GM18507 (cell line): ENCODE measurements at regions not wholly inside any gene's neighbourhood (a gene's known extent, or its start where the extent isn't known, plus 50 kb on each side); places are given as distances from the start of the nearest gene placed in this dataset.
"Not testable (repeated sequence)": the region's sequence is repeated elsewhere in the genome, so short reads cannot be mapped to it uniquely, and the experiment has no call there.

ENCODE experiments used
- DNase-seq: peaks from one replicate; pipeline ENCODE4 v3.0.0; 2011; ENCODE audit warnings: low read depth; ENCODE audit not compliant: insufficient read length; ENCODE audit errors: extremely low spot score
- FAIRE-seq: peaks from 2 replicates; lab custom pipeline; 2011; peaks lifted over from hg19 to GRCh38; lab: Jason Lieb, UNC

GRCh38 chr5:87020099-87020934 is 247.4 kb upstream of the RASA1 start:
- FAIRE-seq (peak; percentile 87), DNase-seq (no peak)

- no peak for DNase-seq
- FAIRE-seq: no peak
Measured at GRCh38 chr5:87022415-87022814, 245.3 kb upstream of the RASA1 start.

- FAIRE-seq: no peak
- DNase-seq: no peak
Measured at GRCh38 chr5:87027570-87027969, 240.1 kb upstream of the RASA1 start.

- FAIRE-seq: no peak
- DNase-seq: no peak
Measured at GRCh38 chr5:87029951-87030350, 237.7 kb upstream of the RASA1 start.

- DNase-seq (no peak), FAIRE-seq (no peak)
Measured at GRCh38 chr5:87030699-87031098, 237.0 kb upstream of the RASA1 start.

DNA sequence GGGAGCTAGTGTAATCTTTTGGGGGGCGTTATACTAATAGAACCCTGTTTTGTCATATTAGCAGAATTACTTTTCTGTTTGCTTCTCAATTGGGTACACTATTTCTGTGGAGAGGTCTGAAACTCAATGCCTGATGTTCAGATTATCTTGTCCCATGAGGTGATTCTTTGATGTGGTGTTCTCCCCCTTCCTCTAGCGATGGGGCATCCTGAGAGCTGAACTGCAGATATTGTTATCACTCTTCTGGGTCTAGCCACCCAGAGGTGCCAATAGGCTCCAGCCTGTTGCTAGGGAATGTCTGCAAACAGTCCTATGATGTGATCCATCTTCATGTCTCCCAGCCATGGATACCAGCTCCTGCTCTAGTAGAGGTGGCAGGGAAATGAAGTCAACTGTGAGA is 233.1 kb upstream of the RASA1 start:
- FAIRE-seq: no peak
- no peak for DNase-seq

DNA sequence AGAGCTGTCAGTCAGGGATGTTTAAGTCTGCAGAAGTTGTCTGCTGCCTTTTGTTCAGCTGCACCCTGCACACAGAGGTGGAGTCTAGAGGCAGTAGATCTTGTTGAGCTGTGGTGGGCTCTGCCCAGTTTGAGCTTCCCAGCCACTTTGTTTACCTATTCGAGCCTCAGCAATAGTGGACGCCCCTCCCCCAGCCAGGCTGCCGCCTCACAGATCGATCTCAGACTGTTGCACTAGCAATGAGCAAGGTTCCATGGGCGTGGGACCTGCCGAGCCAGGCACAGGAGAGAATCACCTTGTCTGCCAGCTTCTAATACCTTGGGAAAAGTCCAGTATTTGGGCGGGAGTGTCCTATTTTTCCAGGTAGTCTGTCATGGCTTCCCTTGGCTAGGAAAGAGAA is 225.1 kb upstream of the RASA1 start:
- no peak for DNase-seq
- no peak for FAIRE-seq

DNA sequence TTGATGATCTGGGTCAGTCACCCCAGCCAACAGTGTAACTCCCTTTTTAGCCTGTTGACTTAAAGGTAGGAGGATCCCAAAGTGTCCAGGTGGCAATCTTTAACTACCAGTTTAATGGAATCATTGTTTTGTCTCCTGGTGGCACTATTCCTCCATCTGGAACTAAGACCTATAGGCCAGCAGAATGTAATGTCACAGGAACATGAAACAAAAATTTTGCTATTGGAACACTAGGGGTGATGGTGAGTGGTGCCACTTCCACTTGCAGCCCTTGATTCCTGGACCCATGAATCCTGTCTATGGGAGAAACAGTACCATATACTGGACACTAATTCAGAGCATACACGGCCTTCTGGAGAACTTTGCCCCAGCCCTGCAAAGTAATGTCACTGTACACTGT is 219.5 kb upstream of the RASA1 start:
- FAIRE-seq: no peak
- no peak for DNase-seq

- FAIRE-seq: not testable (repeated sequence)
Measured at GRCh38 chr5:87049012-87049411, 218.7 kb upstream of the RASA1 start.

GRCh38 chr5:87051502-87052113 is 216.1 kb upstream of the RASA1 start:
- no peak for FAIRE-seq

More at GRCh38 chr5:87049012-87049411, 218.7 kb upstream of the RASA1 start:
- DNase-seq: not testable (repeated sequence)

GRCh38 chr5:87053146-87053545 is 214.5 kb upstream of the RASA1 start:
- FAIRE-seq (no peak), DNase-seq (no peak)

More at GRCh38 chr5:87051502-87052113, 216.1 kb upstream of the RASA1 start:
- DNase-seq: no peak

DNA sequence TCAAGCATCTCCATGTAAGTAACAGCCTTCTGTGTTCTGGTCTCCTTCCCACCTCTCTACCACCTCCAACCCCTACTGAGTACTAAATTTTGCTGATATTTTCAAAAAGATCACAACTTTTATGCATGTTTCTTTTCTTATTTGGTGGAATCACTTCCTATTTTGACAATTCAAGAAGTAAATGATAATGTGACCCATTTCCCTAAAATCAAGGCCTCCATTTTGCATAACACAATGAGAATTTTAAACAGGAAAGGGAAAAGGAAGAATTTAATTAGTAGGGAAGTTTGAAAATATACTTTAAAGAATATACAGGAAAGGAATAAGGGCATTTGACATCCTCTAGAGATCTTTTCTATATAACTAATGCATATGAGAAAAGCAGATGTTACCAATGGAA is 212.9 kb upstream of the RASA1 start:
- FAIRE-seq (no peak), DNase-seq (no peak)

DNA sequence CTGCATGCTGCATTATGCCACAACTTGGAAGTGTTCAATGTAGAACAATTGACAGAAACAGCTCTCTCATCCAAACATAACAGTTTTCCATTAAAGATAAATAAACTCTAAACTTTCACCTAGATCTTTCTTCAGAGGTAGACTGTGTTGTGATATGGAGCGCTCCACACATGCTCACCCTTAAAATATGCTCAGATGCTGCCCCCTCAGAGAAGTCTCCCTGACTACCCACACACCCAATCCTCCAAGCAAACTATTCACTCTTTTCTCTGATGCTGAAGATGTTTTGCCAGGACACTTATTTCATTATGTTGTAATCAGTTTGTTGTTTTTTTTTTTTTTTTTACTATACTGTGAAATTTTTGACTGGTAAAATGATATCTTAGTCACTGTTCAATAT is 206.6 kb upstream of the RASA1 start:
- FAIRE-seq: no peak
- no peak for DNase-seq

- FAIRE-seq: peak; percentile 26
Measured at GRCh38 chr5:87069311-87069710, 198.4 kb upstream of the RASA1 start.

DNA sequence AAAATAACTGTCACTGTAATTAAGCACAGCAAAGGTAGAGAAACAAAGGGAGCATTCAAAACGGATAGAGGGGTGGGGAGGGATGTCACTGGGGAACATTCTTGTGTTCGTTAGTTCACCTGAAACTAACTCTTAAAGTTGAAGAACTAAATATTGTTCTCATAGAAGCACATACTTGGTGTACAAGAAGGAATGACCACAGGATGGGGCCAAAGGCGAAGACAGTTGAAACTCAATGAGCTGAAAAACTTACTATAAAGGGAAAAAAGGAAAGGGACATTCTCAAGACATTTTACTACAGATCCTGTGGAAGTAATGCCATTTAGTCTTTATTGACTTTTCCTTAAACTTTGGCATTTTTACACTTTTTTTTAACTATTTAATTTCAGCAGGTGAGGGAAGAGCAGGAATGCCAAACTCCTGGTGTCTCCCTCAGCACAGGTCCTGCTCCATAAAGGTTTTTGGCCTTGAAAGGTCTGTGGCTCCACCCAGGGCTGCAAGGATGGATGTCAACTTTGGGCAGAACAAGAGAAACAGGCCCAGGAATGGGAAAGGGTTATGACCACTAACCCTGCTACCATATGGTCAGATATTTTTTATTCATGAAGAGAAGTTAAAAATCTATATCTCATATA is 197.6 kb upstream of the RASA1 start:
- FAIRE-seq (peak; percentile 83), DNase-seq (no peak)

More at GRCh38 chr5:87069311-87069710, 198.4 kb upstream of the RASA1 start:
- DNase-seq: no peak

GRCh38 chr5:87074072-87074471 is 193.6 kb upstream of the RASA1 start:
- FAIRE-seq (peak; percentile 12), DNase-seq (no peak)

DNA sequence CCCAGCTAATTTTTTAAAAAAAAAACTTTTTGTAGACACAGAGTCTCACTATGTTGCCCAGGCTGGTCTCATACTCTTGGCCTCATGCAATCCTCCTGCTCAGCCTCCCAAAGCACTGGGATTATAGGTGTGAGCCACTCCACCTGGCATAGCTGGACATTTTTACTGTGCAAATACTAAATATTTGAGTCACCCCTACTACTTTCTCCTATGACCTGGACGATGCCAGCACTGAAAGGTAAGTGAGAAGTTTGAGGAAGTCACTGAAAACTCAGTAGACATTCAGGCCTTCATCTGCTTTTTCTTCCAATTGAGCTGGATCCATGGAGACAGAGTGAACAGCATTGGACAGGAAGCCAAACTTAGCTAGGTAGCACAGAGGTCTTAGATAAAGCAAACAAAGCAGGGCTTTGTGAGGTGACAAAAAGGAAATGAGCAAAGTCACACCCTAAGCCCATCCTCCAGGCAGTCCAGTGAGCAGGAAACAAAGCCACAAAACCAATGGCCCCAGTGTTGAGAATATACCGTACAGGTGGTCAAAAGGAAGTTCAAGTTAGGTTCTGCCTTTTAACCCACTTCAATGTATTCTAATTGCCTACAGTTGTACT is 192.6 kb upstream of the RASA1 start:
- DNase-seq: peak; percentile 9

DNA sequence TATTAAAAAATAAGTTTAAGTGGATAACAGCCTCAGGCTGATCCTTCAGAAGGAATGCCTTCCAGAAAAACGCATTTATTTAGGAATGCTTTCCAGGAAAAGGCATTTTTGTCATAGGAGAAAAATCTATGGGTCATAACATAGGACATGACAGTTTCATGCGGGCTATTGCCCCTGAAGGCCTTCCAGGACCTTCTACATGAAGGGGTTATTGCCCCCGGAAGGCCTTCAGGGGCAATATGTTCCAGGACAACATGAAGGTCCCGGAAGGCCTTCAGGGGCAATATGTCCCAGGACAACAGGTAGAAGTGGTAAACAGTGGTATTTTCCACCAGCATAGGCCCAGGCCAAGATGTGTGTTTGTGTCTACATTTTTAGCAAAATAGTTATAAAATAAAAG is 191.3 kb upstream of the RASA1 start:
- DNase-seq: no peak
- no peak for FAIRE-seq

More for the DNA sequence above, 192.6 kb upstream of the RASA1 start:
- FAIRE-seq: peak; percentile 93

DNA sequence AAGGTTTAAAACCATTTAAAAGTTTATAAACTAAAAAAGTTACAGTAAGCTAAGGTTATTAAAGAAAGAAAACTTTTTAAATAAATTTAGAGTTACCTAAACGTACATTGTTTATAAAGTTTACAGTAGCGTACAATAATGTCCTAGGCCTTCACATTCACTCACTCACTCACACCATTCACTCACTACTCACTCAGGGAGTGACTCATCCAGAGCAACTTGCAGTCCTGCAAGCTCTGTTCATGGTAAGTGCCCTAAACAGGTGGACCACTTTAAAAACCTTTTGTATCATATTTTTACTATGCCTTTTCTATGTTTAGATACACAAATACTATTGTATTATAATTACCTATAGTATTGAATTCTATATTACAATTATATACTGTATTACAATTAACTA is 190.8 kb upstream of the RASA1 start:
- DNase-seq: no peak
- FAIRE-seq: no peak

- FAIRE-seq: no peak
Measured at GRCh38 chr5:87079219-87079618, 188.5 kb upstream of the RASA1 start.

More at GRCh38 chr5:87079219-87079618, 188.5 kb upstream of the RASA1 start:
- no peak for DNase-seq
